ENCODE measurements at regions not wholly inside any gene's neighbourhood (a gene's known extent, or its start where the extent isn't known, plus 50 kb on each side); places are given as distances from the start of the nearest gene placed in this dataset.
"Not testable (repeated sequence)": the region's sequence is repeated elsewhere in the genome, so short reads cannot be mapped to it uniquely, and the experiment has no call there.

- ATAC-seq (no peak), DNase-seq (no peak)
- in situ Hi-C loops (cut with MboI; ENCODE audit: low sequenced_read_pairs in 4 of 4) (no loop called here), intact Hi-C loops (cut with DNase I; ENCODE audit: low total_unique reads) (no loop called here)
- Histone ChIP-seq H3K4me1 (no peaks in the 10 kb centered on the region), H3K9me3 (no peaks in the 10 kb centered on the region), H3K27ac (no peak overlapping the region), H3K4me3 (no peak overlapping the region), H3K36me3 (no peaks in the 10 kb centered on the region), H3K27me3 (no peaks in the 10 kb centered on the region)
- TF ChIP-seq CTCF (IDR thresholded peaks at IDR 0.05 in 4 of 5, conservative IDR thresholded peaks at IDR 0.05 in 1 of 5) (no peak), POLR2A (IDR thresholded peaks at IDR 0.05) (no peak)
These were observed 93.6 kb upstream of the FAM174B start for GRCh38 chr15:92749216-92749615.

GRCh38 chr15:92749946-92750345, 94.4 kb upstream of the FAM174B start:
- DNase-seq, result no peak
- intact Hi-C loops (cut with DNase I; ENCODE audit: low total_unique reads), result no loop called here
- no peak for ATAC-seq
- in situ Hi-C loops (cut with MboI; ENCODE audit: low sequenced_read_pairs in 4 of 4), result no loop called here
- H3K9me3 ChIP-seq, result no peaks in the 10 kb centered on the region
- no peaks in the 10 kb centered on the region for H3K27me3 ChIP-seq
- no peaks in the 10 kb centered on the region for H3K36me3 ChIP-seq
- TF ChIP-seq CTCF (IDR thresholded peaks at IDR 0.05 in 4 of 5, conservative IDR thresholded peaks at IDR 0.05 in 1 of 5), result no peak
- no peak overlapping the region for H3K4me3 ChIP-seq
- H3K4me1 ChIP-seq, result no peaks in the 10 kb centered on the region
- no peak overlapping the region for H3K27ac ChIP-seq

GRCh38 chr15:92751528-92751927, 96.0 kb upstream of the FAM174B start:
- Histone ChIP-seq H3K4me1 (no peaks in the 10 kb centered on the region), H3K27me3 (no peaks in the 10 kb centered on the region), H3K36me3 (no peaks in the 10 kb centered on the region), H3K27ac (no peak overlapping the region), H3K9me3 (no peaks in the 10 kb centered on the region), H3K4me3 (no peak overlapping the region)
- ATAC-seq, result no peak
- intact Hi-C loops (cut with DNase I; ENCODE audit: low total_unique reads), result no loop called here
- no peak for TF ChIP-seq CTCF (IDR thresholded peaks at IDR 0.05 in 4 of 5, conservative IDR thresholded peaks at IDR 0.05 in 1 of 5)
- no peak for TF ChIP-seq POLR2A (IDR thresholded peaks at IDR 0.05)
- in situ Hi-C loops (cut with MboI; ENCODE audit: low sequenced_read_pairs in 4 of 4), result no loop called here
- no peak for DNase-seq

- in situ Hi-C loops (cut with MboI; ENCODE audit: low sequenced_read_pairs in 4 of 4), result no loop called here
- Histone ChIP-seq H3K4me1 (no peaks in the 10 kb centered on the region), H3K27me3 (no peaks in the 10 kb centered on the region), H3K27ac (no peak overlapping the region), H3K4me3 (no peak overlapping the region), H3K9me3 (no peaks in the 10 kb centered on the region), H3K36me3 (no peaks in the 10 kb centered on the region)
- no peak for TF ChIP-seq POLR2A (IDR thresholded peaks at IDR 0.05)
- no peak for TF ChIP-seq CTCF (IDR thresholded peaks at IDR 0.05 in 4 of 5, conservative IDR thresholded peaks at IDR 0.05 in 1 of 5)
- ATAC-seq (no peak), DNase-seq (no peak)
- intact Hi-C loops (cut with DNase I; ENCODE audit: low total_unique reads), result no loop called here
These were observed 98.0 kb upstream of the FAM174B start for GRCh38 chr15:92753591-92753990.

- TF ChIP-seq POLR2A (IDR thresholded peaks at IDR 0.05) (no peak), CTCF (IDR thresholded peaks at IDR 0.05 in 4 of 5, conservative IDR thresholded peaks at IDR 0.05 in 1 of 5) (no peak)
- Histone ChIP-seq H3K27ac (no peak overlapping the region), H3K4me3 (no peak overlapping the region), H3K27me3 (no peaks in the 10 kb centered on the region), H3K36me3 (no peaks in the 10 kb centered on the region), H3K9me3 (no peaks in the 10 kb centered on the region), H3K4me1 (no peaks in the 10 kb centered on the region)
- no peak for ATAC-seq
- intact Hi-C loops (cut with DNase I; ENCODE audit: low total_unique reads) (no loop called here), in situ Hi-C loops (cut with MboI; ENCODE audit: low sequenced_read_pairs in 4 of 4) (no loop called here)
- DNase-seq, result no peak
These were observed 107.9 kb upstream of the FAM174B start for GRCh38 chr15:92763459-92763858.

- ATAC-seq; H3K4me1 ChIP-seq; DNase-seq; H3K27ac ChIP-seq; H3K36me3 ChIP-seq; H3K27me3 ChIP-seq; H3K9me3 ChIP-seq; H3K4me3 ChIP-seq; in situ Hi-C loops (cut with MboI; ENCODE audit: low sequenced_read_pairs in 4 of 4); intact Hi-C loops (cut with DNase I; ENCODE audit: low total_unique reads): not testable (repeated sequence)
These were observed 112.6 kb upstream of the FAM174B start for GRCh38 chr15:92768131-92768530.

Data from gastrocnemius medialis (tissue), 4 donors.